ENCODE measurements at regions not wholly inside any gene's neighbourhood (a gene's known extent, or its start where the extent isn't known, plus 50 kb on each side); places are given as distances from the start of the nearest gene placed in this dataset.
A peak's percentile ranks its signal among the peaks of the same experiment; 100 is the strongest.

GRCh38 chr12:90301095-90301494 is 592.5 kb upstream of the ATP2B1 start:
- no peak for DNase-seq

- DNase-seq: no peak
Observed at GRCh38 chr12:90299666-90300065, 591.0 kb upstream of the ATP2B1 start.

DNA sequence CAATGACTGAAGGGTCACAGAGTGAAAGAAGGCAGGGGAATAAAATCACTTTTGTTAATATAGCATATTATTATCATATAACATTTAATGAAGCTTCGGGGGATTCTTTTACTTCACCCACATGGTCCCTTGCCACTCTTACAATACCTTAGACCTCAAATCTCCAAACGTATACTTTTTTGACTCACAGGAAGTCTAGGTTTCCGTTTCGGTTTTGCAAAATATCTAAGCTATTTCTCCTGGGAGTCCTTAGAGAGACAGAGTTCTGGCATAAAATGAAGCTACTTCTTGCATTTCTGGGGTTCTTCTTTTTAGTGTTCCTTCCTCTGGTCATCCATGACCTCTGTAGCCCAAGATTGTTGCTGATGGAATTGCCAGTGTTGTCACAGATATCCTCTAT is 590.5 kb upstream of the ATP2B1 start:
- peak; percentile 25 for DNase-seq

- DNase-seq: no peak
Observed at GRCh38 chr12:90298289-90298948, 589.8 kb upstream of the ATP2B1 start.

GRCh38 chr12:90295858-90296257 is 587.2 kb upstream of the ATP2B1 start:
- no peak for DNase-seq

DNA sequence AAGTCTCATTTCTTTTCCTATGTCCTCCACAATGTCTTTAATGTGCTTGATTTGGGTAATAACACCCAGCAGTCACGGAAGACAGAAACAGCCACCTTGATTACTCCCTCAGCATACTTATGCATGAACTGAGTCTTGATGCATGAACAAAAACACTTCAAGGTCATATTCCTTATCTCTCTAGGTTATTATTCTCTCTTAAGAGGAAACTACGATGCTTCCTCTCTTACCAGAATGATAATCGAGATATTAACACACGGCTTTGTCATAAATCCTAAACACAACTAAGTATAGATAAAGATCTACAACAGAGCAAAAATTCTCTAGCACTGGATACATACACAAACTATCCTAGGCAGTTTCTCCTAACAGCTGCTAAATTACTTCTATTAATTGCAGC is 583.5 kb upstream of the ATP2B1 start:
- no peak for DNase-seq

GRCh38 chr12:90290980-90291975 is 582.6 kb upstream of the ATP2B1 start:
- DNase-seq: no peak

DNA sequence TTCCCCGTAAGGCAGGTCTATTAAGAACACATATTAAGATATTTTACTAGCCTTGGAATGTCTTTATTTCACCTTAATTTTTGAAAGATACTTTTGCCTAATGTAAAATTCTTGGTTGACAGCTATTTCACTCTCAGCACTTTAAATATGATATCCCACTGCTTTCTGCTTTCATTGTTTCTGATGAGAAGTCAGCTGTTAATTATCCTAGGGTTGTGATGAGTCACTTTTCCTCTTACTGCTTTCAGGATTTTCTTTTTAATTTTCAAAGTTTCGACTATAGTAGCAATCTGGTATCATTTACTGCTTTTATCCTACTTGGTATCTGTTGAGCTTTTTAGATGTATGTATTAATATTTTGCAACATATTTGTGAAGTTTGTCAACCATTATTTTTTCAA is 578.9 kb upstream of the ATP2B1 start:
- DNase-seq: no peak

DNA sequence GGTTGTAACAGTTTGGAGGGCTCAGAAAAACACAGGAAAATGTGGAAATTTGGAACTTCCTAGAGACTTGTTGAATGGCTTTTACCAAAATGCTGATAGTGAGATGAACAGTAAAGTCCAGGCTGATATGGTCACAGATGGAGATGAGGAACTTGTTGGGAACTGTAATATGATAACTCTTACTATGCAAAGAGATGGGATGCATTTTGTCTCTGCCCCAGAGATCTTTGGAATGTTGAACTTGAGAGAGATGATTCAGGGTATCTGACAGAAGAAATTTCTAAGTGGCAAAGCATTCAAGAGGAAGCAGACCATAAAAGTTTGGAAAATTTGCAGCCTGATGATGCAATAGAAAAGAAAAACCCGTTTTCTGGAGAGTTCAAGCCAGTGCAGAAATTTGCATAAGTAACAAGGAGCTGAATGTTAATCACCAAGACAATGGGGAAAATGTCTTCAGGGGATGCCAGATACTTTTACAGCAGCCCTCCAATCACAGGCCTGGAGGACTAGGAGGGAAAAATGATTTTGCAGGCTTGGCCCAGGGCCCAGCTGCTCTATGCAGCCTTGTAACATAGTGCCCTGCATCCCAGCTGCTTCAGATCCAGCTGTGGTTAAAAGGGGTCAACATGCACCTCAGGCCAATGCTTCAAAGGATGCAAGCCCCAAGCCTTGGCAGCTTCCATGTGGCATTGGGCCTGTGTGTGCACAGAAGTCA is 572.7 kb upstream of the ATP2B1 start:
- DNase-seq: no peak

GRCh38 chr12:90280564-90281058 is 572.0 kb upstream of the ATP2B1 start:
- DNase-seq: peak; percentile 61

DNA sequence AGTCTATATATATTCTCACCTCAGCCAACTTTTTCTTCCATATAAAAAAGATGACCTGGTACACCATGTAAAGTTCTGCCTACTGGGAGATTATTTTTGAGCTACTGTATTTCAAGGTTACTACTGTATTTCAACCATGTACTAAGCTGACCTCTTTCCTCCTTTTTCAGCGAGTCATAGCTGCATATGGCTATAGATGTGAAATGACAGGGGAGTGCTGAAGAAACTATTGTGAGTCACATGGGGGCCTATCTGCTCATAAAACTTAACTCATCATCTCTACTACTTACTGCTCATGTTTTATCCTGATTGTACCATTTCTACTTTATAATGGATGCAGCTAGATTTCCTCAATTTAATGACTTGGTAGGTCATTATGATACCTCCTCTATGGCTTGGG is 571.4 kb upstream of the ATP2B1 start:
- peak; percentile 16 for DNase-seq

- no peak for DNase-seq
Observed at GRCh38 chr12:90275088-90275487, 566.5 kb upstream of the ATP2B1 start.

DNA sequence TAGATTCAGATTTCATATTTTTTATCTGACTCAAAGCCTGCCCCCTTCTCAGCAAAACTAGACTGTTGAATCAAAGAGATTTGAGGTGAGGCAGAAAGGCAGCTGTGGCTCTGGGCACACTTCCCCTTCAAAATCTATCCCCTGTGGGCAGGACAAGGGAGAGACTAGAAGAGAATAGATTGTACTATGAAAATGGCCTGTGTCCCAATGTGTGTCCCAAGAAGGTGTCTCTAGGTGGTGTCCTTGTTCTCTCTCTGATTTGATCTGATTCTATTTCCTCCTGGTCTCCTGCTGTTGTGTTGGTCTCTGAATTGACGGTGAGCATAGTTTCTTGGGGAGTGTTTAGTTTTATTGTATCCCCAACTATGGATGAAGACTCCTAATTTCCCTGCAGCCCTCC is 565.8 kb upstream of the ATP2B1 start:
- no peak for DNase-seq

DNA sequence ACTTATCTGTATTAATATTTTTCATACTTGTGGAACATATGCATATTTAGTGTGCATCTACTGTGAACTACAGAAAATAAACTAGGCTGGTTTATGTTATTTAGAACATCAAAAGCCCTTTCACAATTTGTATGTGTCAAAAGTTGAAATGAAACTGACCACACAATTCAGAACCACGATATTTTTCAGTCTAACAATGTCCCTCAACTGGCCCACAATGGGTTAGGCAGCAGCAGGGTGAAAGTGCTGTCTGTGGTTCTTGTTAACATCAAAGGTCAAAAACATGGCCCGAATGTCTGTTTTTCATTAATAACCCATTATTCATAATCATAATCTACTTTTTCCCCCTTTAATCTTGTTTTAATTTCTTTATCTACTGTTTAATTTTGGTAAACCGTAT is 559.9 kb upstream of the ATP2B1 start:
- DNase-seq: no peak

DNA sequence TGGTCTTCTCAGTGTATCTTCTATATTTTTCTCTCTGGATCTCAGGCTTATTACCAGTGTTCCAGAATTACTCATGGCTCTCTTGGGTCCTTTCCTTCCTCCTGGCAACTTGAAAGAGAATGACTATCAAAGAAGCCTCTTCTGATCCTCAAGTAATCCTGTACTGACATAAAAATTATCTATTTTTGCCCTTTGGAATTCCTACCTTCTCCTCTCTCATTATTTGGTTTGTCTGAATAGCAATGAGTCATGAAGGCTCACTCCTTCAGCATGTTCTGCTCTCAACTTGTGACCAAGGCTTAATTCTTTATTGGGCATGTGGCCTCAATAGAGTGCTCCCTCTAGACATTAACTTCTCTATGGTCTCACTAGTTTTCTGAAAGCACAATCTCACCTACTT is 553.6 kb upstream of the ATP2B1 start:
- no peak for DNase-seq

GRCh38 chr12:90261283-90261682 is 552.6 kb upstream of the ATP2B1 start:
- no peak for DNase-seq

GRCh38 chr12:90260136-90260535 is 551.5 kb upstream of the ATP2B1 start:
- no peak for DNase-seq

DNA sequence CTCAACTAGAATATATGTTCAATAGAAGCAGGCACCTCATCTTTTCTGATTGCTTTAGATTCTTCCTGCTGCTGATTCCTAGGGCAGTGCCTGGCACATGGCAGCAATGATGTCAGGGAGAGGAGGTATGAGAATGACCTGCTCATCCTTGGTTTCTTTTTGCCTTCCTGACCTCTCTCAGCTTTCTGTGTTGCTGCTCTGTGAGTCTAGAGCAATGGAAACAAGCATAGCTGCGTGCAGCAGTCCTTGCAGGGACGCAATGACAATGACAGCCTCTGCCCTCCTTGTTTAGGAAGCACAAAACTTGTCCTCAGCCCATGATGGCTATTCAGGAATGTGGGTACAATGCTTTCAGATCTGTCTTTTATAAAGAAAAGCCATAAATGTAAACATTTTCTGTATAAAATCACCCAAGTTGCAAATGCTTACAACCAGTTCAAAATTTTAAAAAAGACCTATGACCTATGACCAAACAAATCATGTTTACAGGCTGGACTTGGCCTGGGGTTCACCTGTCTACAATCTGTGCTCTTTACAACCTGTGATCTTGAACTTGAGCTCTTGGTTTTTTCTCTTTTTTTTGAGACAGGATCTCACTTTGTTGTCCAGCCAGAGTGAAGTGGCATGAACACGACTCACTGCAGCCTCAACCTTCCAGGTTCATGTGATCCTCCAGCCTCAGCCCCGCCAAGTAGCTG is 549.4 kb upstream of the ATP2B1 start:
- no peak for DNase-seq

- no peak for DNase-seq
Observed at GRCh38 chr12:90254796-90255195, 546.2 kb upstream of the ATP2B1 start.

DNA sequence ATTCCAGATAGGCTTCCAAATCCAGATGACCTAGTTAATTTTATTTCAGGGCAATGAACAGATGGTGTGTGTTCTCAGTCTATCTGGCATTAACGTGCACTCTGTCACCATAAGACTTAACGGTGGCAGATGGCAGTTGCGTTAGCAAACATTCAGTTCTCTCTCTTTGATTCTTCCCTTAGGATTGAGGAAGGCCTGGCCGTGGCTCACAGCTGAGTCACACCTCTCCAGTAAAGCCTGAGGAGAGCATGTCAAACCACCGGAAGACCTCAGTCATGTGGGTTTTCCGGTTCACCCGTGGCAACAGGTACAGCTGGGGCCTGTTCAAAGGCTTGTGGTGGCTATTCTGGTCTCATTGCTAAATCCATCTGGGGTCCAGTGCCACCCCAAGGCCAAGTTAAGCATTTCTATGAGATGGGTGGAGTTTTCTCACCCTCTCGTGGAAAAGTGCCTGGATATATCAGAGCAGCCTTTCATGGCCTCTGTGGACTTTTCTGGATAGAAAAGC is 545.1 kb upstream of the ATP2B1 start:
- peak; percentile 76 for DNase-seq

DNA sequence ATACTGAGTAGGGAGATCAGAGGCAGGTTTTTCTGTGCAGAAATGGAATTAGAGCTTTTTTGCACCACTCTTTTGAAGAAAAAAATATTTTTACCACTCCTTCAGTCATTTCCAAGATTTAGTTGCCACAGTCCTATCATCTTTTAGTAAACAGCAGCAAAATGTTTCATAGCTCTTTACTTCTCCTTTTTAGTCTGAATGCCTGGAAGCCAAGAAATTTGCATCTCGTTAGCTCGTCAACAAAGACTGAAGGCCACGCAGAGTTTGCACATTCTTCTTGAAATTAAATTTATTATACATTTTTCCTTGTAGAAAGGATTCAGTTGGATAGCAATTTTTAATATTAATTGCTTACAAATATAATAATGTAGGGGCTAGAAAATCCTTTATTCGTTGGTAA is 544.5 kb upstream of the ATP2B1 start:
- DNase-seq: no peak

- DNase-seq: no peak
Observed at GRCh38 chr12:90250766-90251165, 542.1 kb upstream of the ATP2B1 start.

GRCh38 chr12:90250042-90250441 is 541.4 kb upstream of the ATP2B1 start:
- DNase-seq: no peak

Data from activated CD4-positive, alpha-beta T cell treated with anti-CD3 and anti-CD28 coated beads, Interleukin-2, amount 50 U/mL, for 16 hours (primary cell).